Renal cortex interstitium (tissue), 11 donors: ENCODE measurements at regions not wholly inside any gene's neighbourhood (a gene's known extent, or its start where the extent isn't known, plus 50 kb on each side); places are given as distances from the start of the nearest gene placed in this dataset.

Experiments used
- DNase-seq, 11 donors: peaks; one replicate each; pipeline ENCODE4 v3.0.0-alpha.2; 2013; ENCODE audit warnings: low read depth in 9 of 11, low spot score in 4 of 11; ENCODE audit errors: extremely low read depth in 1 of 11

- no peak for DNase-seq
Observed at GRCh38 chr5:74504463-74504862, 136.1 kb downstream of the ENC1 start.

- peak in 1 of 11 donors; percentile 3 for DNase-seq
Observed at GRCh38 chr5:74502479-74502950, 138.0 kb downstream of the ENC1 start.

- no peak for DNase-seq
Observed at GRCh38 chr5:74501674-74502478, 138.7 kb downstream of the ENC1 start.

GRCh38 chr5:74500110-74500917 is 140.2 kb downstream of the ENC1 start:
- DNase-seq, result peak in 1 of 11 donors; percentile 18

- peak in 1 of 11 donors; percentile 8 for DNase-seq
Observed at GRCh38 chr5:74499256-74500050, 141.1 kb downstream of the ENC1 start.

GRCh38 chr5:74497706-74498105 is 142.8 kb downstream of the ENC1 start:
- DNase-seq, result no peak

- DNase-seq, result no peak
Observed at GRCh38 chr5:74493411-74493810, 147.1 kb downstream of the ENC1 start.

GRCh38 chr5:74492230-74492629 is 148.3 kb downstream of the ENC1 start:
- no peak for DNase-seq

GRCh38 chr5:74491586-74491985 is 148.9 kb downstream of the ENC1 start:
- no peak for DNase-seq

GRCh38 chr5:74490814-74491213 is 149.7 kb downstream of the ENC1 start:
- peak in 1 of 11 donors; percentile 24 for DNase-seq

- DNase-seq, result no peak
Observed at GRCh38 chr5:74482990-74483389, 157.5 kb downstream of the ENC1 start.

- no peak for DNase-seq
Observed at GRCh38 chr5:74482523-74482922, 158.0 kb downstream of the ENC1 start.

- DNase-seq, result peak in 1 of 11 donors; percentile 15
Observed at GRCh38 chr5:74481357-74481756, 159.2 kb downstream of the ENC1 start.

GRCh38 chr5:74480201-74480600 is 160.3 kb downstream of the ENC1 start:
- no peak for DNase-seq

- no peak for DNase-seq
Observed at GRCh38 chr5:74478328-74478727, 162.2 kb downstream of the ENC1 start.

- no peak for DNase-seq
Observed at GRCh38 chr5:74477761-74478160, 162.8 kb downstream of the ENC1 start.

GRCh38 chr5:74476819-74477453 is 163.6 kb downstream of the ENC1 start:
- no peak for DNase-seq

- no peak for DNase-seq
Observed at GRCh38 chr5:74476046-74476818, 164.3 kb downstream of the ENC1 start.
